ENCODE measurements at regions not wholly inside any gene's neighbourhood (a gene's known extent, or its start where the extent isn't known, plus 50 kb on each side); places are given as distances from the start of the nearest gene placed in this dataset.

- Mint-ChIP-seq H3K4me3 (ENCODE audit: unreplicated experiment) (no peak overlapping the region), H3K27me3 (ENCODE audit: unreplicated experiment) (no peaks in the 10 kb centered on the region)
- TF ChIP-seq, protein P1, sequence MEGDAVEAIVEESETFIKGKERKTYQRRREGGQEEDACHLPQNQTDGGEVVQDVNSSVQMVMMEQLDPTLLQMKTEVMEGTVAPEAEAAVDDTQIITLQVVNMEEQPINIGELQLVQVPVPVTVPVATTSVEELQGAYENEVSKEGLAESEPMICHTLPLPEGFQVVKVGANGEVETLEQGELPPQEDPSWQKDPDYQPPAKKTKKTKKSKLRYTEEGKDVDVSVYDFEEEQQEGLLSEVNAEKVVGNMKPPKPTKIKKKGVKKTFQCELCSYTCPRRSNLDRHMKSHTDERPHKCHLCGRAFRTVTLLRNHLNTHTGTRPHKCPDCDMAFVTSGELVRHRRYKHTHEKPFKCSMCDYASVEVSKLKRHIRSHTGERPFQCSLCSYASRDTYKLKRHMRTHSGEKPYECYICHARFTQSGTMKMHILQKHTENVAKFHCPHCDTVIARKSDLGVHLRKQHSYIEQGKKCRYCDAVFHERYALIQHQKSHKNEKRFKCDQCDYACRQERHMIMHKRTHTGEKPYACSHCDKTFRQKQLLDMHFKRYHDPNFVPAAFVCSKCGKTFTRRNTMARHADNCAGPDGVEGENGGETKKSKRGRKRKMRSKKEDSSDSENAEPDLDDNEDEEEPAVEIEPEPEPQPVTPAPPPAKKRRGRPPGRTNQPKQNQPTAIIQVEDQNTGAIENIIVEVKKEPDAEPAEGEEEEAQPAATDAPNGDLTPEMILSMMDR (IDR thresholded peaks at IDR 0.05; ENCODE audit: unreplicated experiment) = no peak
These were observed 668.9 kb downstream of the HTR1A start for GRCh38 chr5:63293317-63293716.

DNA sequence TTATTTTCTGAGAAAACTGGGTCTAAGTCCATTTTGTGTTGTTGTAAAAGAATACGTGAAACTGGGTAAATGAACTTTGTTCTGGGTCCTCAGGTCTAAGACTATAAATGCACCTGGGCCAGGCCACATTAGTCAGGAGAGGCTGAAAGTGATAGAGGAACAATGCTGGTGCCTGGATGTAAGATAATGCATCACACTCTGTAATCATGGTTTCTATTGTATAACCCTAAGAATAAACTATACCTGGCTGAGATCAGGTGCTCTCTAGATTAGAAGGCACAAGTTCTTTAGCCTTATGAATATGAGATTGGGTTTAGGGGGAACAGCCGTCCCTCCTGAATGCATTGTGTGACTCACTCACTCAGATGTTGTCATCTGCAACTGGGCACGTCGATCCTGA lies 675.5 kb downstream of the HTR1A start:
- Mint-ChIP-seq H3K27ac (ENCODE audit: unreplicated experiment) (no peak overlapping the region), H3K36me3 (ENCODE audit: low read depth, unreplicated experiment) (no peaks in the 10 kb centered on the region), H3K27me3 (ENCODE audit: unreplicated experiment) (peaks cover 1% of the 10 kb centered on the region), H3K4me3 (ENCODE audit: unreplicated experiment) (no peak overlapping the region), H3K4me1 (ENCODE audit: unreplicated experiment) (no peaks in the 10 kb centered on the region), H3K9me3 (ENCODE audit: unreplicated experiment) (no peaks in the 10 kb centered on the region)
- TF ChIP-seq, protein P1 (IDR thresholded peaks at IDR 0.05; ENCODE audit: unreplicated experiment) = no peak
- no peak for DNase-seq (ENCODE audit: low spot score)

More at GRCh38 chr5:63293317-63293716, 668.9 kb downstream of the HTR1A start:
- no peaks in the 10 kb centered on the region for H3K36me3 Mint-ChIP-seq (ENCODE audit: low read depth, unreplicated experiment)
- no peak for DNase-seq (ENCODE audit: low spot score)
- H3K9me3 Mint-ChIP-seq (ENCODE audit: unreplicated experiment) = no peaks in the 10 kb centered on the region
- no peak overlapping the region for H3K27ac Mint-ChIP-seq (ENCODE audit: unreplicated experiment)
- H3K4me1 Mint-ChIP-seq (ENCODE audit: unreplicated experiment) = no peaks in the 10 kb centered on the region

DNA sequence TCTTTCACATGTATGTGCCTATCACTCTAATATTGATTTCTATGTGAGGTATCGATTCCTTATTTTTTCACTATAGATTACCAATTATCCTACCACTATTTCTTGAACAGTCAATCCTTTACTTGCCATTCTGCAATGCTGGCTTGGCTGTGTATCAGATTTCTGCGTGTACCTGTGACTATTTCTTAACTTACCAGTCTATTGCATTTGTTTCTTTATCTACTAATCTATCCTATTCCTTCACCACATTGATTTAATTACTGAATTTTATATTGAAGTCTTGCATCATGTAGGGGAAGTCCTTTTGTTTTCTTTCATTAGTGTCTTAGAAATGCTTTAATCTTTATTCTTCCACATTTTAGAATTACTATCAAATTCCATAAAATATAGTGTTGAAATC lies 684.8 kb downstream of the LRRC70 start:
- TF ChIP-seq, protein P1 (IDR thresholded peaks at IDR 0.05; ENCODE audit: unreplicated experiment) = no peak
- Mint-ChIP-seq H3K4me1 (ENCODE audit: unreplicated experiment) (no peaks in the 10 kb centered on the region), H3K36me3 (ENCODE audit: low read depth, unreplicated experiment) (no peaks in the 10 kb centered on the region), H3K4me3 (ENCODE audit: unreplicated experiment) (no peak overlapping the region), H3K27ac (ENCODE audit: unreplicated experiment) (no peak overlapping the region), H3K27me3 (ENCODE audit: unreplicated experiment) (no peaks in the 10 kb centered on the region), H3K9me3 (ENCODE audit: unreplicated experiment) (no peaks in the 10 kb centered on the region)
- no peak for DNase-seq (ENCODE audit: low spot score)

DNA sequence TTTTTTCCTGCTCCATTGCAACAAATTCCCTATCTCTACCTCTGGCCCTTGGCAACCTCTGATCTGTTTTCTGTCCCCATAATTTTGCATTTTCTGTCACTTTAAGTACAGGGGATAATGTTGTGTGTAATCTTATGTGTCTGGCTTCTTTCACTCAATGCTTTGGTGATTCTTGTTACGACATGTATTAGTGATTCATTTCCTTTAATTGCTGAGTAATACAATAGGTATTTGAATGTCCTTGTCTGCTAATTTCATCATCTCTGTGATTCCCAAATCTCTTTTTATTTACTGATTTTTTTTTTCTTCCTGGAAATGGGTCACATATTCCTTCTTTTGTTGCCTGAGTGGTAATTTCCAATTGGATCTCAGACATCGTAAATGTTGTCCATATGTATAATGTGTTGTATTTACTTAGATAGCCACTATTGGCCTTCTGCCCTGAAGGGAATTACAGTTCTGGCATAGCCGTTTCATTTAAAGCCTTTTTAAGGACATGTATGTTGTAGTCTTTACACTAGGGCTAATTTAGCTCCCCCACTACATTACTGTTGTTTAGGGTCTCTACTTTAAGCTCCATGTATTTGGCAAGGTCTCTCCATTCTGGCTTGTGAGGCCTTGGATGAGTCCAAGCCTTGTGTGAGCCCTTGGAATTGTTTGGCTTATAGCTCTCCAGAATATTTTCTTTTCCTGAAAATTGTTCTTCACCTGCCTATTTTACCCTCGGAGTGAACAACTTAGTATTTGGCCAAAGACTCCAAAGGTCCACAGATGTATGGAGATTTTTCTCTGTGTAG lies 683.8 kb downstream of the LRRC70 start:
- no peak for DNase-seq (ENCODE audit: low spot score)
- H3K27ac Mint-ChIP-seq (ENCODE audit: unreplicated experiment) = no peak overlapping the region

GRCh38 chr5:63261695-63262094 lies 683.1 kb downstream of the LRRC70 start:
- TF ChIP-seq, protein P1 (IDR thresholded peaks at IDR 0.05; ENCODE audit: unreplicated experiment) = no peak
- no peak overlapping the region for H3K4me3 Mint-ChIP-seq (ENCODE audit: unreplicated experiment)
- H3K9me3 Mint-ChIP-seq (ENCODE audit: unreplicated experiment) = no peaks in the 10 kb centered on the region
- no peaks in the 10 kb centered on the region for H3K4me1 Mint-ChIP-seq (ENCODE audit: unreplicated experiment)
- H3K27ac Mint-ChIP-seq (ENCODE audit: unreplicated experiment) = no peak overlapping the region
- DNase-seq (ENCODE audit: low spot score) = no peak
- H3K36me3 Mint-ChIP-seq (ENCODE audit: low read depth, unreplicated experiment) = no peaks in the 10 kb centered on the region
- no peaks in the 10 kb centered on the region for H3K27me3 Mint-ChIP-seq (ENCODE audit: unreplicated experiment)

More for the DNA sequence above, 683.8 kb downstream of the LRRC70 start:
- H3K36me3 Mint-ChIP-seq (ENCODE audit: low read depth, unreplicated experiment) = no peaks in the 10 kb centered on the region
- TF ChIP-seq, protein P1 (IDR thresholded peaks at IDR 0.05; ENCODE audit: unreplicated experiment) = no peak
- no peaks in the 10 kb centered on the region for H3K4me1 Mint-ChIP-seq (ENCODE audit: unreplicated experiment)
- H3K9me3 Mint-ChIP-seq (ENCODE audit: unreplicated experiment) = no peaks in the 10 kb centered on the region
- H3K4me3 Mint-ChIP-seq (ENCODE audit: unreplicated experiment) = no peak overlapping the region
- no peaks in the 10 kb centered on the region for H3K27me3 Mint-ChIP-seq (ENCODE audit: unreplicated experiment)
